HL-60 (cell line): ENCODE measurements at regions not wholly inside any gene's neighbourhood (a gene's known extent, or its start where the extent isn't known, plus 50 kb on each side); places are given as distances from the start of the nearest gene placed in this dataset.

Source experiments
- DNase-seq, 2 experiments: peaks; one replicate each; pipeline ENCODE4 v3.0.0-alpha.2; 2010 to 2020; ENCODE audit warnings: low read depth in 1 of 2, low spot score in 1 of 2
- H3K27ac ChIP-seq: fragments of 250-450 bp; sonication (Bioruptor Pico); replicated peaks from 2 replicates; pipeline ENCODE4 v1.5.1; 2020; ENCODE audit warnings: mild to moderate bottlenecking, moderate library complexity
- H3K27me3 ChIP-seq: fragments of 250-450 bp; sonication (Bioruptor Pico); 2 replicates; pipeline ENCODE4 v1.5.1; 2021; ENCODE audit warnings: mild to moderate bottlenecking, moderate library complexity; ENCODE audit not compliant: insufficient read depth, poor library complexity, severe bottlenecking
- H3K4me3 ChIP-seq: replicated peaks from 2 replicates; pipeline ENCODE4 v1.5.1; 2011; ENCODE audit warnings: mild to moderate bottlenecking, control low read depth, low read length; ENCODE audit not compliant: insufficient read depth
- GABPA ChIP-seq: IDR thresholded peaks from 2 replicates; pipeline ENCODE4 v1.6.1; 2012; ENCODE audit warnings: low read depth
- POLR2AphosphoS5 ChIP-seq: IDR thresholded peaks from 2 replicates; pipeline ENCODE4 v1.6.1; 2012; ENCODE audit warnings: low read depth
- SPI1 ChIP-seq: IDR thresholded peaks from 2 replicates; pipeline ENCODE4 v1.6.1; 2012; ENCODE audit warnings: low read depth, mild to moderate bottlenecking, borderline replicate concordance
- TF ChIP-seq, protein P1 (sequence below): IDR thresholded peaks from 2 replicates; pipeline ENCODE4 v1.6.1; 2012; ENCODE audit warnings: low read depth; ENCODE audit not compliant: insufficient replicate concordance
- TF ChIP-seq, protein P2 (sequence below): IDR thresholded peaks from one replicate; pipeline ENCODE4 v1.5.1; 2011; ENCODE audit warnings: low read length, control low read depth, inconsistent platforms; ENCODE audit not compliant: insufficient read depth

DNA sequence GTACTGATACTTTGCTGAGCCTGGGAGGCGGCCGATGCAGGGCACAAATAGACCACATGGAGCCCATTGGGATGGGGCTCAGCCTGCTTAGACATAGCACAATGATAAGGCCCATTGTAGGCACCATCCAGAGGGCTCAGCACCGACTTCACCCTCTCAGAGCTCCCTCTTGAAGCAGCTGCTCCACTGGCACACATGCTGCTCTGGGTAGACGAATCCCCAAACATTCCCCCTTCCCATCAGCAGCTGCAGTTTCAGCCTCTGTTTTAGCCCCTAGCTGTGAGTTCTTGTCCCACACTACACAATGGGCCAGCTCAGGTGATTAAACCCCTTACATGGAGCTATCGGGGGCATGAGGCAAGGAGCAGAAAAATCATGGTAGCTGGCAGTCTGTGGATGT is 174.1 kb downstream of the RGS9 start:
- Histone ChIP-seq H3K27ac (no peak overlapping the region), H3K27me3 (peaks cover 10% of the 10 kb centered on the region), H3K4me3 (no peak overlapping the region)
- TF ChIP-seq POLR2AphosphoS5 (no peak), SPI1 (no peak), GABPA (no peak)
- TF ChIP-seq, protein P1, sequence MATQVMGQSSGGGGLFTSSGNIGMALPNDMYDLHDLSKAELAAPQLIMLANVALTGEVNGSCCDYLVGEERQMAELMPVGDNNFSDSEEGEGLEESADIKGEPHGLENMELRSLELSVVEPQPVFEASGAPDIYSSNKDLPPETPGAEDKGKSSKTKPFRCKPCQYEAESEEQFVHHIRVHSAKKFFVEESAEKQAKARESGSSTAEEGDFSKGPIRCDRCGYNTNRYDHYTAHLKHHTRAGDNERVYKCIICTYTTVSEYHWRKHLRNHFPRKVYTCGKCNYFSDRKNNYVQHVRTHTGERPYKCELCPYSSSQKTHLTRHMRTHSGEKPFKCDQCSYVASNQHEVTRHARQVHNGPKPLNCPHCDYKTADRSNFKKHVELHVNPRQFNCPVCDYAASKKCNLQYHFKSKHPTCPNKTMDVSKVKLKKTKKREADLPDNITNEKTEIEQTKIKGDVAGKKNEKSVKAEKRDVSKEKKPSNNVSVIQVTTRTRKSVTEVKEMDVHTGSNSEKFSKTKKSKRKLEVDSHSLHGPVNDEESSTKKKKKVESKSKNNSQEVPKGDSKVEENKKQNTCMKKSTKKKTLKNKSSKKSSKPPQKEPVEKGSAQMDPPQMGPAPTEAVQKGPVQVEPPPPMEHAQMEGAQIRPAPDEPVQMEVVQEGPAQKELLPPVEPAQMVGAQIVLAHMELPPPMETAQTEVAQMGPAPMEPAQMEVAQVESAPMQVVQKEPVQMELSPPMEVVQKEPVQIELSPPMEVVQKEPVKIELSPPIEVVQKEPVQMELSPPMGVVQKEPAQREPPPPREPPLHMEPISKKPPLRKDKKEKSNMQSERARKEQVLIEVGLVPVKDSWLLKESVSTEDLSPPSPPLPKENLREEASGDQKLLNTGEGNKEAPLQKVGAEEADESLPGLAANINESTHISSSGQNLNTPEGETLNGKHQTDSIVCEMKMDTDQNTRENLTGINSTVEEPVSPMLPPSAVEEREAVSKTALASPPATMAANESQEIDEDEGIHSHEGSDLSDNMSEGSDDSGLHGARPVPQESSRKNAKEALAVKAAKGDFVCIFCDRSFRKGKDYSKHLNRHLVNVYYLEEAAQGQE, result no peak
- TF ChIP-seq, protein P2, sequence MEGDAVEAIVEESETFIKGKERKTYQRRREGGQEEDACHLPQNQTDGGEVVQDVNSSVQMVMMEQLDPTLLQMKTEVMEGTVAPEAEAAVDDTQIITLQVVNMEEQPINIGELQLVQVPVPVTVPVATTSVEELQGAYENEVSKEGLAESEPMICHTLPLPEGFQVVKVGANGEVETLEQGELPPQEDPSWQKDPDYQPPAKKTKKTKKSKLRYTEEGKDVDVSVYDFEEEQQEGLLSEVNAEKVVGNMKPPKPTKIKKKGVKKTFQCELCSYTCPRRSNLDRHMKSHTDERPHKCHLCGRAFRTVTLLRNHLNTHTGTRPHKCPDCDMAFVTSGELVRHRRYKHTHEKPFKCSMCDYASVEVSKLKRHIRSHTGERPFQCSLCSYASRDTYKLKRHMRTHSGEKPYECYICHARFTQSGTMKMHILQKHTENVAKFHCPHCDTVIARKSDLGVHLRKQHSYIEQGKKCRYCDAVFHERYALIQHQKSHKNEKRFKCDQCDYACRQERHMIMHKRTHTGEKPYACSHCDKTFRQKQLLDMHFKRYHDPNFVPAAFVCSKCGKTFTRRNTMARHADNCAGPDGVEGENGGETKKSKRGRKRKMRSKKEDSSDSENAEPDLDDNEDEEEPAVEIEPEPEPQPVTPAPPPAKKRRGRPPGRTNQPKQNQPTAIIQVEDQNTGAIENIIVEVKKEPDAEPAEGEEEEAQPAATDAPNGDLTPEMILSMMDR, result no peak
- no peak for DNase-seq

DNA sequence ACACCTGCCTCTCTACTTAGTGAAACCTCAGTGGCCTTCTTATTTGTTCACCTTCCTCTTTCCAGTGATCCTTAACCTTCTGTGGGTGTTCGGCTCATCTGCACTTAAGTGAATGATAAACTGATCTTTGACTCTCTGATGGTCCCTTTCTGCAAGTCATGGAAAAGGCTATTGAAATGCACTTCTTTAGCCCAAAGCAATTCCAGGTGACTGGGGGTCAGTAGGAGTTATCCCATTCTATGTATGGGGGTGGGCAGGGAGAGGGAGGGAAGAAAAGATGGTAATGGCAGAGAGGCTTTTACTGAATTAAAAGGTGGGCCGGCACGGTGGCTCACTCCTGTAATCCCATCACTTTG is 170.8 kb downstream of the RGS9 start:
- DNase-seq, result no peak
- H3K4me3 ChIP-seq, result no peak overlapping the region
- peaks cover 4% of the 10 kb centered on the region for H3K27me3 ChIP-seq
- H3K27ac ChIP-seq, result no peak overlapping the region
- TF ChIP-seq SPI1, result no peak
- TF ChIP-seq, protein P2, result no peak
- no peak for TF ChIP-seq GABPA
- TF ChIP-seq, protein P1, result no peak
- no peak for TF ChIP-seq POLR2AphosphoS5

DNA sequence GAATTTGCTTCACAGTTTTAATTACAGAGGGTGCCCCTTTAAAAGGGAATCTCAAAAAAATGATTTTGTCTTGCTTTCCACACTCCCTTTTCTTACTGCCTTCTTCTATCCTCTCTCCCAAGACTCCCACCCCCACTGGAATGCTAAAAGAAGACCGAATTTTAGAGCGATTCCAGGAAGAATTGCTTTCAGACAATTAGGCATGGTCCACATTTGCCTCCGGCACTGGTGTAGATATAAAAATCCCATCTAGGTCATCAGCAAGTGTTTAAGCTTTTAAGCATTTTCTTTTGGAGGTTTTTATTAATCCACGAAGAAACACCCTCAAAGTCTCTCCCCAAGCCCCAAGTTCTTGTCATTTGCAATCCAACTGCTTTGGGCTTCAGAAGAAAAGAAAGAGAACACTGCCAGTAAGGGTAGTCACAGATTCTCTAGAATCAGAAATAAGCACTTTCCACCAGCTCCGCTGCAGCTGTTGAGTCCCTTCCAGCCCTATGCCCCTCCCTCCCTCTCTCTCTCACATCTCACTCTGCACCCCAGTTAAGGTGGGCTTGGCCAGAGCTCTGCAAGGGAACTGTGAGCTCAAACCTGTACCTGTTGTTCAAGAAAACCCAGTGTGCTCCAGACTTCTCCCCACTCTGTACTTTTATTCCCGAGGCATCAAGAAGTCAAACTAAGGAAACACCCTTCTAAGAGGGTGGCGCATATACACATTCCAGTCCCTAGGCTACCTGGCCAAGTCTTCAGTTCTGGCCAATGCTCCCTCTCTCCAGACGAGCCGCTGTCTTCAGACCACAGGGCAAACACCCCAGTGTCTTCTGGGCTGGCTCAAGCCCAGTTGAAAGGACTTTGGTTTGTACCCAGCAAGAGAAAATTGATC is 170.2 kb downstream of the RGS9 start:
- DNase-seq, result no peak
- Histone ChIP-seq H3K27ac (no peak overlapping the region), H3K27me3 (peaks cover 3% of the 10 kb centered on the region), H3K4me3 (no peak overlapping the region)
- TF ChIP-seq SPI1 (no peak), GABPA (no peak), POLR2AphosphoS5 (no peak)
- TF ChIP-seq, protein P2, result no peak
- TF ChIP-seq, protein P1, result no peak
